ENCODE measurements at regions not wholly inside any gene's neighbourhood (a gene's known extent, or its start where the extent isn't known, plus 50 kb on each side); places are given as distances from the start of the nearest gene placed in this dataset.

- no peak overlapping the region for H2AFZ ChIP-seq (ENCODE audit: low read length)
- no peaks in the 10 kb centered on the region for H3K79me2 ChIP-seq (ENCODE audit: low read length)
- no peaks in the 10 kb centered on the region for H3K36me3 ChIP-seq (ENCODE audit: insufficient read depth, low read length)
- no peaks in the 10 kb centered on the region for H3K27me3 ChIP-seq (ENCODE audit: low read length)
- no peaks in the 10 kb centered on the region for H3K9me2 ChIP-seq (replicated peaks; ENCODE audit: insufficient read depth, low read length)
- H3K27ac ChIP-seq (ENCODE audit: low read length), result no peak overlapping the region
- no peak overlapping the region for H3K4me3 ChIP-seq (ENCODE audit: low read length)
- H3K9ac ChIP-seq (ENCODE audit: low read length), result no peak overlapping the region
- H3K9me3 ChIP-seq (ENCODE audit: low read length), result peaks cover 17% of the 10 kb centered on the region
- no peak for DNase-seq
- no peak overlapping the region for H3K4me2 ChIP-seq (ENCODE audit: low read depth, low read length, poor library complexity, severe bottlenecking)
- no peaks in the 10 kb centered on the region for H4K20me1 ChIP-seq (ENCODE audit: insufficient read depth, low read depth, low read length)
- no peaks in the 10 kb centered on the region for H3K4me1 ChIP-seq (ENCODE audit: low read length)
Measured at GRCh38 chr5:29261213-29261612, 1932.3 kb upstream of the CDH6 start.

- H3K4me3 ChIP-seq (ENCODE audit: low read length), result no peak overlapping the region
- no peak overlapping the region for H3K27ac ChIP-seq (ENCODE audit: low read length)
- no peak overlapping the region for H3K9ac ChIP-seq (ENCODE audit: low read length)
- H4K20me1 ChIP-seq (ENCODE audit: insufficient read depth, low read depth, low read length), result no peaks in the 10 kb centered on the region
- no peaks in the 10 kb centered on the region for H3K9me2 ChIP-seq (replicated peaks; ENCODE audit: insufficient read depth, low read length)
- no peaks in the 10 kb centered on the region for H3K36me3 ChIP-seq (ENCODE audit: insufficient read depth, low read length)
- no peaks in the 10 kb centered on the region for H3K4me1 ChIP-seq (ENCODE audit: low read length)
- H3K79me2 ChIP-seq (ENCODE audit: low read length), result no peaks in the 10 kb centered on the region
- H2AFZ ChIP-seq (ENCODE audit: low read length), result no peak overlapping the region
- no peak for DNase-seq
- H3K27me3 ChIP-seq (ENCODE audit: low read length), result no peaks in the 10 kb centered on the region
- H3K9me3 ChIP-seq (ENCODE audit: low read length), result peaks cover 14% of the 10 kb centered on the region; the same call in 1 of the 2 replicates
- no peak overlapping the region for H3K4me2 ChIP-seq (ENCODE audit: low read depth, low read length, poor library complexity, severe bottlenecking)
Measured at GRCh38 chr5:29252390-29252789, 1941.1 kb upstream of the CDH6 start.

GRCh38 chr5:29247346-29248028 is 1946.0 kb upstream of the CDH6 start:
- H3K36me3 ChIP-seq (ENCODE audit: insufficient read depth, low read length), result no peaks in the 10 kb centered on the region
- no peak overlapping the region for H3K4me3 ChIP-seq (ENCODE audit: low read length)
- no peak for DNase-seq
- no peak overlapping the region for H3K4me2 ChIP-seq (ENCODE audit: low read depth, low read length, poor library complexity, severe bottlenecking)
- H3K4me1 ChIP-seq (ENCODE audit: low read length), result no peaks in the 10 kb centered on the region
- no peaks in the 10 kb centered on the region for H4K20me1 ChIP-seq (ENCODE audit: insufficient read depth, low read depth, low read length)
- no peak overlapping the region for H3K9ac ChIP-seq (ENCODE audit: low read length)
- H3K9me2 ChIP-seq (replicated peaks; ENCODE audit: insufficient read depth, low read length), result no peaks in the 10 kb centered on the region
- peaks cover 24% of the 10 kb centered on the region; the same call in 1 of the 2 replicates for H3K9me3 ChIP-seq (ENCODE audit: low read length)
- H3K27me3 ChIP-seq (ENCODE audit: low read length), result no peaks in the 10 kb centered on the region
- no peaks in the 10 kb centered on the region for H3K79me2 ChIP-seq (ENCODE audit: low read length)
- no peak overlapping the region for H3K27ac ChIP-seq (ENCODE audit: low read length)
- no peak overlapping the region for H2AFZ ChIP-seq (ENCODE audit: low read length)

- Histone ChIP-seq H3K4me2 (ENCODE audit: low read depth, low read length, poor library complexity, severe bottlenecking) (no peak overlapping the region), H4K20me1 (ENCODE audit: insufficient read depth, low read depth, low read length) (no peaks in the 10 kb centered on the region), H3K9ac (ENCODE audit: low read length) (no peak overlapping the region), H3K4me1 (ENCODE audit: low read length) (no peaks in the 10 kb centered on the region), H3K79me2 (ENCODE audit: low read length) (no peaks in the 10 kb centered on the region), H3K36me3 (ENCODE audit: insufficient read depth, low read length) (no peaks in the 10 kb centered on the region), H3K27ac (ENCODE audit: low read length) (no peak overlapping the region), H3K9me3 (ENCODE audit: low read length) (peaks cover 16% of the 10 kb centered on the region), H2AFZ (ENCODE audit: low read length) (no peak overlapping the region), H3K4me3 (ENCODE audit: low read length) (no peak overlapping the region), H3K9me2 (replicated peaks; ENCODE audit: insufficient read depth, low read length) (no peaks in the 10 kb centered on the region), H3K27me3 (ENCODE audit: low read length) (no peaks in the 10 kb centered on the region)
- DNase-seq, result no peak
Measured at GRCh38 chr5:29240379-29240778, 1953.1 kb upstream of the CDH6 start.

- Histone ChIP-seq H3K36me3 (ENCODE audit: insufficient read depth, low read length) (no peaks in the 10 kb centered on the region), H3K9me3 (ENCODE audit: low read length) (peaks cover 15% of the 10 kb centered on the region), H3K79me2 (ENCODE audit: low read length) (no peaks in the 10 kb centered on the region), H3K4me3 (ENCODE audit: low read length) (no peak overlapping the region), H3K4me2 (ENCODE audit: low read depth, low read length, poor library complexity, severe bottlenecking) (no peak overlapping the region), H3K9ac (ENCODE audit: low read length) (no peak overlapping the region), H4K20me1 (ENCODE audit: insufficient read depth, low read depth, low read length) (no peaks in the 10 kb centered on the region), H3K27me3 (ENCODE audit: low read length) (no peaks in the 10 kb centered on the region), H3K27ac (ENCODE audit: low read length) (no peak overlapping the region), H2AFZ (ENCODE audit: low read length) (no peak overlapping the region), H3K4me1 (ENCODE audit: low read length) (no peaks in the 10 kb centered on the region), H3K9me2 (replicated peaks; ENCODE audit: insufficient read depth, low read length) (no peaks in the 10 kb centered on the region)
- DNase-seq, result no peak
Measured at GRCh38 chr5:29239606-29240005, 1953.9 kb upstream of the CDH6 start.

GRCh38 chr5:29238115-29238514 is 1955.4 kb upstream of the CDH6 start:
- H3K4me1 ChIP-seq (ENCODE audit: low read length), result no peaks in the 10 kb centered on the region
- no peaks in the 10 kb centered on the region for H3K79me2 ChIP-seq (ENCODE audit: low read length)
- peaks cover 11% of the 10 kb centered on the region for H3K9me3 ChIP-seq (ENCODE audit: low read length)
- no peaks in the 10 kb centered on the region for H4K20me1 ChIP-seq (ENCODE audit: insufficient read depth, low read depth, low read length)
- no peak overlapping the region for H3K9ac ChIP-seq (ENCODE audit: low read length)
- no peak overlapping the region for H3K4me2 ChIP-seq (ENCODE audit: low read depth, low read length, poor library complexity, severe bottlenecking)
- DNase-seq, result no peak
- no peaks in the 10 kb centered on the region for H3K36me3 ChIP-seq (ENCODE audit: insufficient read depth, low read length)
- H3K9me2 ChIP-seq (replicated peaks; ENCODE audit: insufficient read depth, low read length), result no peaks in the 10 kb centered on the region
- no peak overlapping the region for H3K27ac ChIP-seq (ENCODE audit: low read length)
- no peaks in the 10 kb centered on the region for H3K27me3 ChIP-seq (ENCODE audit: low read length)
- no peak overlapping the region for H3K4me3 ChIP-seq (ENCODE audit: low read length)
- no peak overlapping the region for H2AFZ ChIP-seq (ENCODE audit: low read length)

- Histone ChIP-seq H3K36me3 (ENCODE audit: insufficient read depth, low read length) (no peaks in the 10 kb centered on the region), H3K4me3 (ENCODE audit: low read length) (no peak overlapping the region), H2AFZ (ENCODE audit: low read length) (no peak overlapping the region), H3K79me2 (ENCODE audit: low read length) (no peaks in the 10 kb centered on the region), H3K4me1 (ENCODE audit: low read length) (no peaks in the 10 kb centered on the region), H4K20me1 (ENCODE audit: insufficient read depth, low read depth, low read length) (no peaks in the 10 kb centered on the region), H3K9me2 (replicated peaks; ENCODE audit: insufficient read depth, low read length) (no peaks in the 10 kb centered on the region), H3K9me3 (ENCODE audit: low read length) (peaks cover 10% of the 10 kb centered on the region), H3K4me2 (ENCODE audit: low read depth, low read length, poor library complexity, severe bottlenecking) (no peak overlapping the region), H3K27me3 (ENCODE audit: low read length) (no peaks in the 10 kb centered on the region), H3K27ac (ENCODE audit: low read length) (no peak overlapping the region), H3K9ac (ENCODE audit: low read length) (no peak overlapping the region)
- DNase-seq, result no peak
Measured at GRCh38 chr5:29231154-29231553, 1962.3 kb upstream of the CDH6 start.

- Histone ChIP-seq H3K4me3 (ENCODE audit: low read length) (no peak overlapping the region), H2AFZ (ENCODE audit: low read length) (no peak overlapping the region), H3K4me2 (ENCODE audit: low read depth, low read length, poor library complexity, severe bottlenecking) (no peak overlapping the region)
Measured at GRCh38 chr5:29230591-29230990, 1962.9 kb upstream of the CDH6 start.

More at GRCh38 chr5:29230591-29230990, 1962.9 kb upstream of the CDH6 start:
- Histone ChIP-seq H3K9ac (ENCODE audit: low read length) (no peak overlapping the region), H3K36me3 (ENCODE audit: insufficient read depth, low read length) (no peaks in the 10 kb centered on the region), H4K20me1 (ENCODE audit: insufficient read depth, low read depth, low read length) (no peaks in the 10 kb centered on the region), H3K9me3 (ENCODE audit: low read length) (peaks cover 10% of the 10 kb centered on the region), H3K27ac (ENCODE audit: low read length) (no peak overlapping the region), H3K4me1 (ENCODE audit: low read length) (no peaks in the 10 kb centered on the region), H3K9me2 (replicated peaks; ENCODE audit: insufficient read depth, low read length) (no peaks in the 10 kb centered on the region), H3K79me2 (ENCODE audit: low read length) (no peaks in the 10 kb centered on the region), H3K27me3 (ENCODE audit: low read length) (no peaks in the 10 kb centered on the region)
- DNase-seq, result no peak

All from Karpas-422 (cell line).